GM12892 (cell line): ENCODE measurements at regions not wholly inside any gene's neighbourhood (a gene's known extent, or its start where the extent isn't known, plus 50 kb on each side); places are given as distances from the start of the nearest gene placed in this dataset.
"Not testable (repeated sequence)": the region's sequence is repeated elsewhere in the genome, so short reads cannot be mapped to it uniquely, and the experiment has no call there.

ENCODE experiments used
- POLR2A ChIP-seq: IDR thresholded peaks from 2 replicates; pipeline ENCODE4 v1.6.1; 2011; ENCODE audit warnings: low read depth, low read length, control low read depth
- POLR2AphosphoS5 ChIP-seq: IDR thresholded peaks from 2 replicates; pipeline ENCODE4 v1.6.1; 2011; ENCODE audit warnings: low read depth, low read length, control low read depth
- TAF1 ChIP-seq: IDR thresholded peaks from 2 replicates; pipeline ENCODE4 v1.6.1; 2011; ENCODE audit warnings: low read depth, mild to moderate bottlenecking, control low read depth, low read length, borderline replicate concordance

DNA sequence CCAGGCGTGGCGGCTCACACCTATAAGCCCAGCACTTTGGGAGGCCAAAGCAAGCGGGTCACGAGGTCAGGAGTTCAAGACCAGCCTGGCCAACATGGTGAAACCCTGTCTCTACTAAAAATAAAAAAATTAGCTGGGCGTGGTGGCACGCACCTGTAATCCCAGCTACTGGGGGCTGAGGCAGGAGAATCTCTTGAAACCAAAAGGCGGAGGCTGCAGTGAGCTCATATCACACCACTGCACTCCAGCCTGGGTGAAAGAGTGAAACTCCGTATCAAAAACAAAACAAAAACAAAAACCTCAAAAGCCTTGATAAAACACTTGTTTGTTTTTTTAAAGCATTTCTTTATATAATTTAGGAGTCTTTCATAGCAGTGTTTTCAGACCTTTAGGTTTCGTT, 135.8 kb upstream of the LMNTD1 start:
- not testable (repeated sequence) for TF ChIP-seq POLR2AphosphoS5, POLR2A, TAF1
